NCI-H1694 treated with DMSO at 0.1 percent for 48 hours (cell line): ENCODE measurements at regions not wholly inside any gene's neighbourhood (a gene's known extent, or its start where the extent isn't known, plus 50 kb on each side); places are given as distances from the start of the nearest gene placed in this dataset.
"Not testable (repeated sequence)": the region's sequence is repeated elsewhere in the genome, so short reads cannot be mapped to it uniquely, and the experiment has no call there.

Source experiments
- DNase-seq: peaks from one replicate; lab custom pipeline; 2025; lab: John Stamatoyannopoulos, UW

- DNase-seq = no peak
Observed at GRCh38 chr2:8118940-8119781, 562.7 kb upstream of the ID2 start.

- DNase-seq = no peak
Observed at GRCh38 chr2:8119782-8120505, 561.9 kb upstream of the ID2 start.

- no peak for DNase-seq
Observed at GRCh38 chr2:8120506-8120860, 561.4 kb upstream of the ID2 start.

GRCh38 chr2:8121022-8121825 is 560.6 kb upstream of the ID2 start:
- DNase-seq = no peak

GRCh38 chr2:8121826-8122513 is 559.9 kb upstream of the ID2 start:
- no peak for DNase-seq

GRCh38 chr2:8122520-8122919 is 559.3 kb upstream of the ID2 start:
- no peak for DNase-seq

- DNase-seq = no peak
Observed at GRCh38 chr2:8123464-8123863, 558.4 kb upstream of the ID2 start.

GRCh38 chr2:8125741-8126711 is 555.8 kb upstream of the ID2 start:
- no peak for DNase-seq

- no peak for DNase-seq
Observed at GRCh38 chr2:8126783-8127182, 555.1 kb upstream of the ID2 start.

- DNase-seq = not testable (repeated sequence)
Observed at GRCh38 chr2:8131423-8131822, 550.4 kb upstream of the ID2 start.

GRCh38 chr2:8132351-8132831 is 549.5 kb upstream of the ID2 start:
- DNase-seq = no peak

- DNase-seq = no peak
Observed at GRCh38 chr2:8132879-8133278, 549.0 kb upstream of the ID2 start.

GRCh38 chr2:8133363-8133762 is 548.5 kb upstream of the ID2 start:
- DNase-seq = no peak

GRCh38 chr2:8133913-8134472 is 547.9 kb upstream of the ID2 start:
- DNase-seq = no peak

GRCh38 chr2:8134473-8134932 is 547.4 kb upstream of the ID2 start:
- DNase-seq = no peak

GRCh38 chr2:8134985-8135682 is 546.7 kb upstream of the ID2 start:
- no peak for DNase-seq

- DNase-seq = no peak
Observed at GRCh38 chr2:8137801-8138200, 544.1 kb upstream of the ID2 start.

GRCh38 chr2:8138525-8138922 is 543.3 kb upstream of the ID2 start:
- no peak for DNase-seq

- no peak for DNase-seq
Observed at GRCh38 chr2:8138923-8139667, 542.8 kb upstream of the ID2 start.
